Activated CD4-positive, alpha-beta T cell treated with anti-CD3 and anti-CD28 coated beads, Interleukin-2, amount 10 ng/mL, durations not matched to agents 24 days and 14 days (primary cell): ENCODE measurements at regions not wholly inside any gene's neighbourhood (a gene's known extent, or its start where the extent isn't known, plus 50 kb on each side); places are given as distances from the start of the nearest gene placed in this dataset.

Source experiments
- DNase-seq: peaks from one replicate; pipeline ENCODE4 v3.0.0; 2022
- H3K27ac Mint-ChIP-seq: one replicate; pipeline ENCODE4 v1.8.0; 2022; ENCODE audit warnings: mild to moderate bottlenecking, mixed read lengths
- H3K27me3 Mint-ChIP-seq: one replicate; pipeline ENCODE4 v1.8.0; 2022; ENCODE audit warnings: mixed read lengths
- H3K36me3 Mint-ChIP-seq: one replicate; pipeline ENCODE4 v1.8.0; 2022; ENCODE audit warnings: low read depth, mild to moderate bottlenecking, mixed read lengths
- H3K4me1 Mint-ChIP-seq: one replicate; pipeline ENCODE4 v1.8.0; 2021; ENCODE audit warnings: mixed read lengths
- H3K4me3 Mint-ChIP-seq: one replicate; pipeline ENCODE4 v1.8.0; 2022; ENCODE audit warnings: mild to moderate bottlenecking, moderate library complexity, mixed read lengths
- H3K9me3 Mint-ChIP-seq: one replicate; pipeline ENCODE4 v1.8.0; 2021; ENCODE audit warnings: mixed read lengths
- intact Hi-C: fragments of 100-400 bp; cut with micrococcal nuclease; formaldehyde crosslinking; loops from one replicate; pipeline ENCODE4 v1.15.1; 2023

- DNase-seq, result no peak
- intact Hi-C loops, result no loop called here
- Mint-ChIP-seq H3K27me3 (no peaks in the 10 kb centered on the region), H3K9me3 (no peaks in the 10 kb centered on the region), H3K4me3 (no peak overlapping the region), H3K36me3 (no peaks in the 10 kb centered on the region), H3K27ac (no peak overlapping the region), H3K4me1 (no peaks in the 10 kb centered on the region)
Measured at GRCh38 chr4:58138786-58139668, 1028.8 kb upstream of the IGFBP7 start.

GRCh38 chr4:58136604-58137003 lies 1026.4 kb upstream of the IGFBP7 start:
- no peaks in the 10 kb centered on the region for H3K4me1 Mint-ChIP-seq
- H3K27ac Mint-ChIP-seq, result no peak overlapping the region
- no peaks in the 10 kb centered on the region for H3K27me3 Mint-ChIP-seq
- intact Hi-C loops, result no loop called here
- H3K36me3 Mint-ChIP-seq, result no peaks in the 10 kb centered on the region
- no peaks in the 10 kb centered on the region for H3K9me3 Mint-ChIP-seq
- no peak overlapping the region for H3K4me3 Mint-ChIP-seq
- DNase-seq, result no peak

- no peaks in the 10 kb centered on the region for H3K27me3 Mint-ChIP-seq
- no peaks in the 10 kb centered on the region for H3K4me1 Mint-ChIP-seq
- intact Hi-C loops, result no loop called here
- H3K27ac Mint-ChIP-seq, result no peak overlapping the region
- H3K36me3 Mint-ChIP-seq, result no peaks in the 10 kb centered on the region
- no peaks in the 10 kb centered on the region for H3K9me3 Mint-ChIP-seq
- no peak overlapping the region for H3K4me3 Mint-ChIP-seq
- DNase-seq, result no peak
Measured at GRCh38 chr4:58127680-58128079, 1017.5 kb upstream of the IGFBP7 start.

- Mint-ChIP-seq H3K36me3 (no peaks in the 10 kb centered on the region), H3K9me3 (no peaks in the 10 kb centered on the region), H3K4me3 (no peak overlapping the region), H3K4me1 (no peaks in the 10 kb centered on the region), H3K27ac (no peak overlapping the region), H3K27me3 (no peaks in the 10 kb centered on the region)
- intact Hi-C loops, result no loop called here
- no peak for DNase-seq
Measured at GRCh38 chr4:58119298-58119697, 1009.1 kb upstream of the IGFBP7 start.

- intact Hi-C loops, result no loop called here
- Mint-ChIP-seq H3K9me3 (no peaks in the 10 kb centered on the region), H3K4me1 (no peaks in the 10 kb centered on the region), H3K27me3 (no peaks in the 10 kb centered on the region), H3K27ac (no peak overlapping the region), H3K4me3 (no peak overlapping the region), H3K36me3 (no peaks in the 10 kb centered on the region)
- no peak for DNase-seq
Measured at GRCh38 chr4:58113126-58113525, 1002.9 kb upstream of the IGFBP7 start.

DNA sequence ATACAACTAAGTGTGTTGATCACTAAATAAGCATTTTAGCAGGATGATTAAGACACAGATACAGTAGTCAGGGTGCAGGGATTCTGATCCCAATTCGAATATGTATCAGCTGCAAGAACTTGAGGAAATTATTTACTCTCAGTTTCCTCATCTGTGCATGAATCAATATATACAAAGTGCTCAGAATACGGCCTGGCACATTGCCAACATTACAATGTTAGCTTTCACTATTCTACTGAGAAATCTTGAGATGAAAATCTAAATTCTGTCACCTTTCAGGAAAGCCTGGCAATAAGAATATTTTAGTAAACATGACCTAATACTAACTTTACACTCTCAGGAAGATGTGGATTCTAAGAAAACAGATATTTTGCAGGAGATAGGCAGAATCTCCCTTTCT lies 1001.6 kb upstream of the IGFBP7 start:
- Mint-ChIP-seq H3K4me1 (no peaks in the 10 kb centered on the region), H3K27me3 (no peaks in the 10 kb centered on the region), H3K4me3 (no peak overlapping the region), H3K9me3 (no peaks in the 10 kb centered on the region), H3K27ac (no peak overlapping the region), H3K36me3 (no peaks in the 10 kb centered on the region)
- no peak for DNase-seq
- intact Hi-C loops, result no loop called here

GRCh38 chr4:58093352-58093751 lies 983.2 kb upstream of the IGFBP7 start:
- no peak overlapping the region for H3K4me3 Mint-ChIP-seq
- DNase-seq, result no peak
- no peaks in the 10 kb centered on the region for H3K36me3 Mint-ChIP-seq
- H3K9me3 Mint-ChIP-seq, result peaks cover 3% of the 10 kb centered on the region
- H3K27ac Mint-ChIP-seq, result no peak overlapping the region
- H3K4me1 Mint-ChIP-seq, result no peaks in the 10 kb centered on the region
- intact Hi-C loops, result no loop called here
- H3K27me3 Mint-ChIP-seq, result no peaks in the 10 kb centered on the region

- Mint-ChIP-seq H3K4me3 (no peak overlapping the region), H3K27ac (no peak overlapping the region), H3K36me3 (no peaks in the 10 kb centered on the region), H3K27me3 (no peaks in the 10 kb centered on the region), H3K9me3 (peaks cover 3% of the 10 kb centered on the region), H3K4me1 (no peaks in the 10 kb centered on the region)
- no peak for DNase-seq
- intact Hi-C loops, result no loop called here
Measured at GRCh38 chr4:58090539-58090938, 980.4 kb upstream of the IGFBP7 start.

DNA sequence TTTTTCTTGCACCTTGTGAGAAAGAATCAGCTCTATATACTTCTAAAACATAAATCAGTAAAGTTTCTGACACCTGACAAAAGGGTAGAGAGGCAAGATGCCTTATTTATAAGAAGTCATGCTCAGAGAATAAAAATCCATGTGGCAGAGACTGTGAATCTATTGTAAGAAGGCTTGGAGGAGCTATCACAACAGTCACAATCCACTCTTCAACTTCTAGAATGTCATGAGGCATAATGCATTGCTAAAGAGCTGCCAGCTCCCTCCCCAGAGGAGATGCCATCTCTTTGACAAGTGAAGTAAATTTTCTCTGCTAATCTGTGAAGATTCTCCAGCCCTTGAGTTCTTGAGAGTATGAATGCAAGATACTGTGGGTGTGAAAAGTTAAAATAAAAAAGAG lies 971.2 kb upstream of the IGFBP7 start:
- H3K9me3 Mint-ChIP-seq, result no peaks in the 10 kb centered on the region
- H3K27me3 Mint-ChIP-seq, result no peaks in the 10 kb centered on the region
- no peak overlapping the region for H3K4me3 Mint-ChIP-seq
- no peak for DNase-seq
- no peak overlapping the region for H3K27ac Mint-ChIP-seq
- intact Hi-C loops, result no loop called here
- H3K4me1 Mint-ChIP-seq, result no peaks in the 10 kb centered on the region
- no peaks in the 10 kb centered on the region for H3K36me3 Mint-ChIP-seq

- H3K9me3 Mint-ChIP-seq, result no peaks in the 10 kb centered on the region
- intact Hi-C loops, result no loop called here
- H3K4me3 Mint-ChIP-seq, result no peak overlapping the region
- no peaks in the 10 kb centered on the region for H3K4me1 Mint-ChIP-seq
- no peaks in the 10 kb centered on the region for H3K36me3 Mint-ChIP-seq
- H3K27ac Mint-ChIP-seq, result no peak overlapping the region
- H3K27me3 Mint-ChIP-seq, result no peaks in the 10 kb centered on the region
- DNase-seq, result no peak
Measured at GRCh38 chr4:58075724-58076123, 965.5 kb upstream of the IGFBP7 start.

DNA sequence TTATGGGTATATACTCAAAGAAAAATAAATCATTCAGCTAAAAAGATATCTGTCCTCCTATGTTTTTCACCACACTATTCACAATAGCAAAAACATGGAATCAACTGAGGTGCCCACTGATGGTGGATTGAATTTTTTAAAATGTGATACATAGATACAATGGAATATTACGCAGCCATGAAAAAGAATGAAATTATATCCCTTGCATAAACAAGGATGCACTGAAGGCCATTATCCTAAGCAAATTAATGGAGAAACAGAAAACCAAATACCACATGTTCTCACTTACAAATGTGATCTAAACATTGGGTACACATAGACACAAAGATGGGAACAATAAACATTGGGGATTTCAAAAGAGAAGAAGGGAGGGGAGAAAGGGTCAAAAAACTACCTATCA lies 964.2 kb upstream of the IGFBP7 start:
- no peak for DNase-seq
- Mint-ChIP-seq H3K27ac (no peak overlapping the region), H3K9me3 (no peaks in the 10 kb centered on the region), H3K36me3 (no peaks in the 10 kb centered on the region), H3K4me3 (no peak overlapping the region), H3K4me1 (no peaks in the 10 kb centered on the region), H3K27me3 (no peaks in the 10 kb centered on the region)
- intact Hi-C loops, result no loop called here

- DNase-seq, result no peak
- Mint-ChIP-seq H3K27ac (no peak overlapping the region), H3K4me1 (no peaks in the 10 kb centered on the region), H3K27me3 (no peaks in the 10 kb centered on the region), H3K36me3 (no peaks in the 10 kb centered on the region), H3K4me3 (no peak overlapping the region), H3K9me3 (no peaks in the 10 kb centered on the region)
- intact Hi-C loops, result no loop called here
Measured at GRCh38 chr4:58070726-58071125, 960.5 kb upstream of the IGFBP7 start.

- H3K9me3 Mint-ChIP-seq, result no peaks in the 10 kb centered on the region
- no peaks in the 10 kb centered on the region for H3K27me3 Mint-ChIP-seq
- no peaks in the 10 kb centered on the region for H3K4me1 Mint-ChIP-seq
- H3K4me3 Mint-ChIP-seq, result no peak overlapping the region
- H3K27ac Mint-ChIP-seq, result no peak overlapping the region
- DNase-seq, result no peak
- no peaks in the 10 kb centered on the region for H3K36me3 Mint-ChIP-seq
- intact Hi-C loops, result no loop called here
Measured at GRCh38 chr4:58064653-58065052, 954.5 kb upstream of the IGFBP7 start.

- intact Hi-C loops, result no loop called here
- Mint-ChIP-seq H3K4me1 (no peaks in the 10 kb centered on the region), H3K27me3 (no peaks in the 10 kb centered on the region), H3K36me3 (no peaks in the 10 kb centered on the region), H3K27ac (no peak overlapping the region), H3K4me3 (no peak overlapping the region), H3K9me3 (no peaks in the 10 kb centered on the region)
- DNase-seq, result no peak
Measured at GRCh38 chr4:58063404-58064160, 953.4 kb upstream of the IGFBP7 start.
